Panc1 (cell line): ENCODE measurements at regions not wholly inside any gene's neighbourhood (a gene's known extent, or its start where the extent isn't known, plus 50 kb on each side); places are given as distances from the start of the nearest gene placed in this dataset.

Experiments
- ATAC-seq: fragments of 200-7000 bp; cut with Tn5 transposase; 2 replicates; pipeline ENCODE4 v1.9.1; 2020; ENCODE audit warnings: mild to moderate bottlenecking, moderate library complexity
- BruUV-seq: library from RNA; stranded (reverse); fragments of 400-500 nt; replicated peaks from 2 replicates; lab custom pipeline; 2021; lab: Mats Ljungman, UMichigan
- CTCF ChIA-PET: fragments of 300-600 bp; sonication (Branson Sonifier 250); formaldehyde crosslinking; loops from one replicate; lab custom pipeline; 2022; ENCODE audit warnings: antibody characterized with exemption; lab: Charles Lee
- POLR2A ChIA-PET: fragments of 300-600 bp; sonication (Branson Sonifier 250); formaldehyde crosslinking; loops from one replicate; lab custom pipeline; 2022; ENCODE audit warnings: antibody characterized with exemption; lab: Charles Lee
- DNase-seq: peaks from one replicate; pipeline ENCODE4 v3.0.0-alpha.2; 2010; ENCODE audit warnings: low read depth, low spot score
- H3K27ac ChIP-seq: 2 replicates; pipeline ENCODE4 v1.5.1; 2011; ENCODE audit warnings: mild to moderate bottlenecking, low read length, inconsistent platforms
- H3K27me3 ChIP-seq: fragments of 200-500 bp; sonication (Bioruptor generic); 2 replicates; pipeline ENCODE4 v1.6.0; 2014; ENCODE audit warnings: low read length, inconsistent platforms; ENCODE audit not compliant: control insufficient read depth, insufficient read depth
- H3K36me3 ChIP-seq: fragments of 200-500 bp; sonication (Bioruptor generic); 2 replicates; pipeline ENCODE4 v1.5.1; 2014; ENCODE audit warnings: inconsistent platforms, mild to moderate bottlenecking, low read length, moderate library complexity; ENCODE audit not compliant: control insufficient read depth, insufficient read depth
- H3K4me1 ChIP-seq: 2 replicates; pipeline ENCODE4 v1.5.1; 2011; ENCODE audit warnings: inconsistent platforms, mild to moderate bottlenecking, low read length, moderate library complexity; ENCODE audit not compliant: control insufficient read depth, insufficient read depth
- H3K4me3 ChIP-seq, 2 experiments: 2 replicates each; pipeline ENCODE4 v1.5.1; 2011 to 2012; ENCODE audit warnings: low read depth in 2 of 2, low read length in 2 of 2, mild to moderate bottlenecking in 2 of 2, inconsistent platforms in 1 of 2, moderate library complexity in 1 of 2
- H3K9me3 ChIP-seq: fragments of 200-500 bp; sonication (Bioruptor generic); 2 replicates; pipeline ENCODE4 v1.5.1; 2014; ENCODE audit warnings: low read depth, mild to moderate bottlenecking, inconsistent platforms, low read length, moderate library complexity; ENCODE audit not compliant: control insufficient read depth, insufficient read depth
- CTCF ChIP-seq: fragments of 450-650 bp; IDR thresholded peaks from 2 replicates; pipeline ENCODE4 v1.5.1; 2017; ENCODE audit warnings: mild to moderate bottlenecking
- POLR2AphosphoS5 ChIP-seq: IDR thresholded peaks from 2 replicates; pipeline ENCODE4 v1.6.1; 2012; ENCODE audit warnings: mild to moderate bottlenecking, low read depth, low read length, moderate library complexity
- REST ChIP-seq, 2 experiments: IDR thresholded peaks; 2 replicates each; pipeline ENCODE4 v1.6.1; 2011 to 2012; ENCODE audit warnings: low read depth in 2 of 2, control low read depth in 1 of 2, low read length in 1 of 2, mild to moderate bottlenecking in 1 of 2, moderate library complexity in 1 of 2; ENCODE audit not compliant: insufficient read depth in 1 of 2
- SIN3A ChIP-seq: IDR thresholded peaks from 2 replicates; pipeline ENCODE4 v1.6.1; 2012; ENCODE audit warnings: low read depth, mild to moderate bottlenecking, low read length, moderate library complexity, borderline replicate concordance; ENCODE audit not compliant: insufficient read depth
- TCF7L2 ChIP-seq: IDR thresholded peaks from 2 replicates; pipeline ENCODE4 v1.6.1; 2011; ENCODE audit warnings: mild to moderate bottlenecking, low read depth, low read length, inconsistent platforms
- in situ Hi-C: cut with HindIII; loops from 2 replicates; pipeline ENCODE4 v1.10.0; 2016; ENCODE audit warnings: low sequenced_read_pairs, low pct_unique_long_range_greater_than_20kb
- intact Hi-C: fragments of 100-400 bp; cut with micrococcal nuclease; formaldehyde crosslinking; loops from one replicate; pipeline ENCODE4 v1.10.0; 2022; ENCODE audit not compliant: unreplicated experiment

GRCh38 chr1:29624320-29625083, 388.2 kb downstream of the PTPRU start:
- POLR2A ChIA-PET, result no interaction called here
- H3K4me3 ChIP-seq, result no peak overlapping the region
- no peak overlapping the region for H3K27ac ChIP-seq
- no peaks in the 10 kb centered on the region for H3K4me1 ChIP-seq
- DNase-seq (no peak), ATAC-seq (no peak)
- CTCF ChIA-PET, result no interaction called here
- no TSS peak for BruUV-seq
- intact Hi-C loops, result no loop called here
- TF ChIP-seq POLR2AphosphoS5, result no peak
- no peak for TF ChIP-seq REST (IDR thresholded peaks at IDR 0.05; ENCODE audit: insufficient read depth in 1 of 2, low read depth in 2 of 2, low read length in 1 of 2)
- TF ChIP-seq CTCF, result no peak
- TF ChIP-seq TCF7L2, result no peak
- no peak for TF ChIP-seq SIN3A
- no peaks in the 10 kb centered on the region for H3K36me3 ChIP-seq
- H3K9me3 ChIP-seq, result no peaks in the 10 kb centered on the region
- no peaks in the 10 kb centered on the region for H3K27me3 ChIP-seq
- in situ Hi-C loops, result no loop called here

GRCh38 chr1:29623501-29623900, 387.2 kb downstream of the PTPRU start:
- CTCF ChIA-PET, result no interaction called here
- Histone ChIP-seq H3K36me3 (no peaks in the 10 kb centered on the region), H3K4me1 (no peaks in the 10 kb centered on the region), H3K9me3 (no peaks in the 10 kb centered on the region), H3K27me3 (no peaks in the 10 kb centered on the region), H3K4me3 (no peak overlapping the region), H3K27ac (no peak overlapping the region)
- POLR2A ChIA-PET, result no interaction called here
- DNase-seq (no peak), ATAC-seq (no peak)
- BruUV-seq, result no TSS peak
- TF ChIP-seq CTCF (no peak), TCF7L2 (no peak), SIN3A (no peak), POLR2AphosphoS5 (no peak), REST (IDR thresholded peaks at IDR 0.05; ENCODE audit: insufficient read depth in 1 of 2, low read depth in 2 of 2, low read length in 1 of 2) (no peak)
- intact Hi-C loops (no loop called here), in situ Hi-C loops (no loop called here)
